ENCODE measurements at regions not wholly inside any gene's neighbourhood (a gene's known extent, or its start where the extent isn't known, plus 50 kb on each side); places are given as distances from the start of the nearest gene placed in this dataset.
A peak's percentile ranks its signal among the peaks of the same experiment; 100 is the strongest.

DNA sequence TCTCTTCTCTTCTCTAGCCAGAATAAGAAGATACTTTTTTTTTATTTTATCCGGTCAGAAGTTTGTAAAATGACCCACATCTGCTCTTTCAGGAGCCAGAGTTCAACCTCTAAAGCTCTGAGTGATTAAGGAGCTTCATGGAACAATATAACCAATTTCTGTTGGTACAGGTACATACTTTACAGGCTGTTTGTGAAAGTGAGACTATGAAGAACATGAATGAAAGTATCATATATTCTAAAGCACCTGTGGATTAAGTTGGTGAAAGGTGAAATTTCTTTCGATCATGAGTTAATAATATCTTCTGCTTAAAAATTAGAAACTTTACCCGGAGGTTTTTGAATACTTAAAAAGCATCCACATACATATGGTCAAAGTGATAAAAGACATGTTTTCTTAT is 65.2 kb downstream of the DMRT2 start:
- Histone ChIP-seq H3K27me3 (no peaks in the 10 kb centered on the region), H3K4me3 (no peak overlapping the region), H3K4me1 (ENCODE audit: low read depth) (no peaks in the 10 kb centered on the region), H3K9me3 (ENCODE audit: low read depth) (no peaks in the 10 kb centered on the region), H3K36me3 (no peaks in the 10 kb centered on the region), H3K27ac (no peak overlapping the region)
- DNase-seq (ENCODE audit: low read depth in 1 of 2, low spot score in 1 of 2) = no peak
- TF ChIP-seq, protein P1, sequence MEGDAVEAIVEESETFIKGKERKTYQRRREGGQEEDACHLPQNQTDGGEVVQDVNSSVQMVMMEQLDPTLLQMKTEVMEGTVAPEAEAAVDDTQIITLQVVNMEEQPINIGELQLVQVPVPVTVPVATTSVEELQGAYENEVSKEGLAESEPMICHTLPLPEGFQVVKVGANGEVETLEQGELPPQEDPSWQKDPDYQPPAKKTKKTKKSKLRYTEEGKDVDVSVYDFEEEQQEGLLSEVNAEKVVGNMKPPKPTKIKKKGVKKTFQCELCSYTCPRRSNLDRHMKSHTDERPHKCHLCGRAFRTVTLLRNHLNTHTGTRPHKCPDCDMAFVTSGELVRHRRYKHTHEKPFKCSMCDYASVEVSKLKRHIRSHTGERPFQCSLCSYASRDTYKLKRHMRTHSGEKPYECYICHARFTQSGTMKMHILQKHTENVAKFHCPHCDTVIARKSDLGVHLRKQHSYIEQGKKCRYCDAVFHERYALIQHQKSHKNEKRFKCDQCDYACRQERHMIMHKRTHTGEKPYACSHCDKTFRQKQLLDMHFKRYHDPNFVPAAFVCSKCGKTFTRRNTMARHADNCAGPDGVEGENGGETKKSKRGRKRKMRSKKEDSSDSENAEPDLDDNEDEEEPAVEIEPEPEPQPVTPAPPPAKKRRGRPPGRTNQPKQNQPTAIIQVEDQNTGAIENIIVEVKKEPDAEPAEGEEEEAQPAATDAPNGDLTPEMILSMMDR (IDR thresholded peaks at IDR 0.05; ENCODE audit: low read depth, low read length) = no peak

DNA sequence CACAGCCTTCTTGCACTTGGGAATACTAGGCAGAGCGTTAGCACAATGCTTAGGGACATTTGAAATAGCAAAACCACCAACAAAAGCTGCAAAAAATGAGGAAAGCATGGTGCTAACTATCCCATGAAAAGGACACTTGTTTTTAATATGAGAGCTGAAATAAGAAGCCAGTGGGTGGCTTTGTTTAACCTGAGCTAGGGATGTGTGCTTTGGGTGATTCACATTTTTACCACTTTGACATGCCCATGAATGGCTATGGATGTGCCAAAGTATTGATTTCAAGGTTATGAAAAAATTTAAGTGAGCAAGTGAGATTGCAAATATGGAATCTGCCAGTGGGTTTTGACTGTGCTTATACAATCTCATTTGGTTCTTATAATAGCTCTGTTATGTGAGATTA is 67.3 kb downstream of the DMRT2 start:
- TF ChIP-seq, protein P1 (IDR thresholded peaks at IDR 0.05; ENCODE audit: low read depth, low read length) = no peak
- H3K36me3 ChIP-seq = no peaks in the 10 kb centered on the region
- H3K27ac ChIP-seq = no peak overlapping the region
- no peaks in the 10 kb centered on the region for H3K9me3 ChIP-seq (ENCODE audit: low read depth)
- no peaks in the 10 kb centered on the region for H3K4me1 ChIP-seq (ENCODE audit: low read depth)
- H3K27me3 ChIP-seq = no peaks in the 10 kb centered on the region
- DNase-seq (ENCODE audit: low read depth in 1 of 2, low spot score in 1 of 2) = no peak
- no peak overlapping the region for H3K4me3 ChIP-seq

DNA sequence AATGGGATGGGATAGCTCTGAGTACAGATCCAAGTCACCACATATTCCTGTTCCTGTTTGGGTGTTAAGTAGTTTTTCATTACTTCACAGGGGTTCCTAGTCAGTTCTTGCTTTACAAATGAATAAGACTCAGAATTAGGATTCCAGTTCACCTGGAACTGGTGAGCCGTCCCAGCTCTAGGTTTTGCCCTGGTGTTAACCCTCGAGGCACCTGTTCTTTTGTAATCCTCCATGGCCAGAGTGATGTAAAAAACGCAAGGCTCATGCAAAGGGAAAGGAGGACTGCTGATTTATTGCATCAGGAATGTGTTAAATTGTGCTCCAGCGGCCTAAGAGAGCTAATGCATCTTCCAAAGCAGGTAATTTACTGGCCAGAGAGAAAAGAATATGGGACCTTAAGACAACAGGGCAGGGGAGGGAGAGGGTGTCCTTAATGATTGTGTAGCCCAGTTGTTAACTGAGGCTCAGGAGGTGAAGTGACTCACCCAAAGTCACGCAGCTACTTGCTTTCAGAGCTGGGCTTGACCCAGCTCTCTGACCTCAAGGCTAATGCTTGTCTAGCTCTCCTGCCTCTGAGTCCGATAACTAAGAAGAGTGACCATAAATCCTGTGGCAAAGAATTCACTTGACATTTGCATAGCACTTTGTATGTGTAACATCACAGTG is 70.5 kb downstream of the DMRT2 start:
- Histone ChIP-seq H3K36me3 (no peaks in the 10 kb centered on the region), H3K4me1 (ENCODE audit: low read depth) (no peaks in the 10 kb centered on the region), H3K9me3 (ENCODE audit: low read depth) (no peaks in the 10 kb centered on the region), H3K27me3 (no peaks in the 10 kb centered on the region), H3K4me3 (no peak overlapping the region), H3K27ac (no peak overlapping the region)
- DNase-seq (ENCODE audit: low read depth in 1 of 2, low spot score in 1 of 2) = no peak
- TF ChIP-seq, protein P1 (IDR thresholded peaks at IDR 0.05; ENCODE audit: low read depth, low read length) = no peak

DNA sequence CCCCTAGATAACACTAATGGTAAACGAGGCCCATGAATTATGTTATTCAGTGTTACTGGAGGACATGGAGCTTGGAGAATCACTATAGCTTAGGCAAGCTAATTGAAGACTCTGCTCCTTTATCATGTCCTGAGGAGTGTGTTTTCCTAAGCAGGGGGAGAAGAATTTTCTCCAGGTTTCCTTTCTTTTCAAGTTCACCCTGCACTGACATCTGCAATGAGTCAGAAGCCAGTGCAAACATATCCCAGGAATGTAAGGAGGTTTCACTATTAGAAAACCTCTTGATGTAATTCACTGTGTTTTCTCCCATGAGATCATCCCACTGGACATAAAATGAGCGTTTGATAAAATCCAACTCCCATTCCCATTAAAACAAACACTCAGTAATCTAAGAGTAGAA is 75.6 kb downstream of the DMRT2 start:
- no peaks in the 10 kb centered on the region for H3K9me3 ChIP-seq (ENCODE audit: low read depth)

GRCh38 chr9:1128046-1128445 is 77.9 kb downstream of the DMRT2 start:
- Histone ChIP-seq H3K36me3 (no peaks in the 10 kb centered on the region), H3K4me1 (ENCODE audit: low read depth) (no peaks in the 10 kb centered on the region), H3K27ac (no peak overlapping the region), H3K4me3 (no peak overlapping the region), H3K9me3 (ENCODE audit: low read depth) (no peaks in the 10 kb centered on the region), H3K27me3 (no peaks in the 10 kb centered on the region)
- TF ChIP-seq, protein P1 (IDR thresholded peaks at IDR 0.05; ENCODE audit: low read depth, low read length) = no peak
- DNase-seq (ENCODE audit: low read depth in 1 of 2, low spot score in 1 of 2) = no peak

More for the DNA sequence above, 75.6 kb downstream of the DMRT2 start:
- H3K27ac ChIP-seq = no peak overlapping the region
- no peak overlapping the region for H3K4me3 ChIP-seq
- H3K27me3 ChIP-seq = no peaks in the 10 kb centered on the region
- peak in 1 of 2 donors; percentile 2 for DNase-seq (ENCODE audit: low read depth in 1 of 2, low spot score in 1 of 2)
- TF ChIP-seq, protein P1 (IDR thresholded peaks at IDR 0.05; ENCODE audit: low read depth, low read length) = no peak
- H3K4me1 ChIP-seq (ENCODE audit: low read depth) = no peaks in the 10 kb centered on the region
- no peaks in the 10 kb centered on the region for H3K36me3 ChIP-seq
